ENCODE measurements at regions not wholly inside any gene's neighbourhood (a gene's known extent, or its start where the extent isn't known, plus 50 kb on each side); places are given as distances from the start of the nearest gene placed in this dataset.
"Not testable (repeated sequence)": the region's sequence is repeated elsewhere in the genome, so short reads cannot be mapped to it uniquely, and the experiment has no call there.

DNA sequence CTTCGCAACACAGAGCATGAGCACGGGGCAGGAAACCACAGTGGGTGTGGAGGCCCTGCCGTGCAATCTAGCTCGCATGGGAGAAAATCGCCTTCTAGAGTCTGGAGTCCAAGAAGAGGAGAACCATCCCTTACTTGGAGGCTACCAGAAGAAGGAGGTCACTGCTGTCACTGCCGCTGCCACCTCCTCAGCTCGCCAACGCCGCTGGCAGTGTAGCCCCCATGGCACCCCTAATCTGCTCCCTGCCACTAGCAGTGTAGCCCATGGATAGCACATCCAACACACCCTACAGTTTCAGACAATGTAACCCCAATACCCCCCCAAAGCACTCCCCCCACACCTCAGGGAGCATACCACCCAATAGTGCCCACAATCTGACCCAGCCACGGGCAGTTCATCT is 438.0 kb upstream of the ZNF337 start:
- 95 to 97% methylated on average over 5 to 10 of the region's 10 CpGs for WGBS, 2 experiments (ENCODE audit: insufficient coverage in 2 of 2)
- Histone ChIP-seq H3K4me3 (ENCODE audit: extremely low read depth, insufficient read depth, low read length, poor library complexity, severe bottlenecking) (no peak overlapping the region), H3K27ac (ENCODE audit: low read depth, low read length, severe bottlenecking) (no peak overlapping the region), H3K9me3 (ENCODE audit: control insufficient read depth, low read length) (no peaks in the 10 kb centered on the region), H3K36me3 (ENCODE audit: control insufficient read depth, insufficient read depth, low read length) (no peaks in the 10 kb centered on the region), H3K4me1 (ENCODE audit: control insufficient read depth, insufficient read depth, low read length, poor library complexity, severe bottlenecking) (no peaks in the 10 kb centered on the region)

DNA sequence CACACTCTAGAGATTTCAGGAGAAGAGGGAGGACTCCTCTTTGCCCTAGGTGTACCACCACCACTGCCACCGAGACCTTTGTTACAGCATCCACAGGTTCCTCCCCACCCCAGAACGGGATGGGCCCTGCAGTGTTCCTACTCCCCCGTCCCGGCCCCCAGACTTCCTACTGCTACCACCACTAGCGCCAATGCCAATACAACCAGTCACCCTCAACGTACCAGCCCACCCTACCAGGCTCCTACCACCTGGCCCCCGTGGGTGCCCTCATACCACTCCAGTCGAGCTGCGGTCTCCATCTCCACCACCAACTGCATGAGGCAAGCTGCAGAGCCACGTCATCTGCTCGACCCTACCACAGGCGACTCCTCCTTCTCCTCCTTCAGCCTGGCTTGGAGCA is 437.1 kb upstream of the ZNF337 start:
- 84 to 88% methylated on average over 10 to 11 of the region's 12 CpGs for WGBS, 2 experiments (ENCODE audit: insufficient coverage in 2 of 2)
- not testable (repeated sequence) for H3K4me1 ChIP-seq (ENCODE audit: control insufficient read depth, insufficient read depth, low read length, poor library complexity, severe bottlenecking); H3K36me3 ChIP-seq (ENCODE audit: control insufficient read depth, insufficient read depth, low read length); H3K4me3 ChIP-seq (ENCODE audit: extremely low read depth, insufficient read depth, low read length, poor library complexity, severe bottlenecking); H3K27ac ChIP-seq (ENCODE audit: low read depth, low read length, severe bottlenecking); H3K9me3 ChIP-seq (ENCODE audit: control insufficient read depth, low read length)

DNA sequence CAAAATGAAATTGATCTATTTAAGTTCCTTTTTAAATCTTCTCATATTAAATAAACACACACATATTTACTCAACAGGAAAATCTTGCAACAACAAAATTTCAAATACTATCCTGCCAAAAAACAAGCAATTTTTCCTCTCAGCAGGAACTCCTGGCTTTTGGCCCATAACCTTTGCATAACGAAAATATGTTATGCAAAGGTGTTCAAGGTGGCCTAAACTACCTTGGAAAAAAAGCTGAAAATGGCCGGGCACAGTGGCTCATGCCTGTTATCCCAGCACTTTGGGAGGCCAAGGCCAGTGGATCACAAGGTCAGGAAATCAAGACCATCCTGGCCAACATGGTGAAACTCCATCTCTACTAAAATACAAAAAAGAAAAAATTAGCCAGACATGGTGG is 424.3 kb upstream of the ZNF337 start:
- H3K36me3 ChIP-seq (ENCODE audit: control insufficient read depth, insufficient read depth, low read length); H3K9me3 ChIP-seq (ENCODE audit: control insufficient read depth, low read length); H3K4me1 ChIP-seq (ENCODE audit: control insufficient read depth, insufficient read depth, low read length, poor library complexity, severe bottlenecking); H3K4me3 ChIP-seq (ENCODE audit: extremely low read depth, insufficient read depth, low read length, poor library complexity, severe bottlenecking); H3K27ac ChIP-seq (ENCODE audit: low read depth, low read length, severe bottlenecking): not testable (repeated sequence)
- WGBS, 2 experiments (ENCODE audit: insufficient coverage in 2 of 2), result 94% methylated on average over 2 of the region's 2 CpGs

DNA sequence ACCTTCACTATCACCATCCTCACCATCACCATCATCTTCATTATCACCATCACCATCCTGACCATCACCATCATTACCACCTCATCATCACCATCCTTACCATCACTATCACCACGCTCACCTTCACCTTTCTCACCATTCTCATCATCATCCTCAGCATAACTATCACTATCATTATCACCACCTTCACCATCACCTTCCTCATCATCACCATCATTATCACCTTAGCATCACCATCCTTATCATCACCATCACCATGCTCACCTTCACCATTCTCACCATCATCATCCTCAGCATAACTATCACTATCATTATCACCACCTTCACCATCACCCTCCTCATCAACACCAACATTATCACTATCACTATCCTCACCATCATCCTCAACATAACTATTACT is 397.8 kb upstream of the ZNF337 start:
- H3K36me3 ChIP-seq (ENCODE audit: control insufficient read depth, insufficient read depth, low read length); H3K9me3 ChIP-seq (ENCODE audit: control insufficient read depth, low read length); H3K4me3 ChIP-seq (ENCODE audit: extremely low read depth, insufficient read depth, low read length, poor library complexity, severe bottlenecking); H3K27ac ChIP-seq (ENCODE audit: low read depth, low read length, severe bottlenecking); H3K4me1 ChIP-seq (ENCODE audit: control insufficient read depth, insufficient read depth, low read length, poor library complexity, severe bottlenecking): not testable (repeated sequence)
- WGBS, 2 experiments (ENCODE audit: insufficient coverage in 2 of 2), result 85 to 88% methylated on average over 1 of the region's 1 CpG

DNA sequence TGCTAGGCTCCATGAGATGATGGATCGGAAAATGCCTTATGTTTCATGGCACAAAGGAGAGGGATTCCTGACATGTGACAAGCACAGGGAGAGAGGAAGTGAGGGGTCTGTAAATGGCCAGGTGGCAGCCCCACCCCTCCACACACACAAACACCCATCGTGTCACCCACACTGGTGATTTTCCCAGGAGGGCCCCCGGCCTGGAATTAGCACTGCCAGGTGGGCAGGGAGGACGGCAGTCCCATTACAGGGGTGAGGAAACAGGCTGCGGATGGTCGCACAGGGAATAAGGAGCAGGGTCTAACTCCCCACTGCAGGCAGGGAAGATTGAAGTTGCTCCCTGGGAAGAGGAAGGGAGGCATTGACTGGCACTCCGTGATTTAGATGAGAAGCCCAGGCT is 395.3 kb upstream of the ZNF337 start:
- H3K4me3 ChIP-seq (ENCODE audit: extremely low read depth, insufficient read depth, low read length, poor library complexity, severe bottlenecking); H3K27ac ChIP-seq (ENCODE audit: low read depth, low read length, severe bottlenecking); H3K4me1 ChIP-seq (ENCODE audit: control insufficient read depth, insufficient read depth, low read length, poor library complexity, severe bottlenecking); H3K36me3 ChIP-seq (ENCODE audit: control insufficient read depth, insufficient read depth, low read length); H3K9me3 ChIP-seq (ENCODE audit: control insufficient read depth, low read length): not testable (repeated sequence)
- 86 to 100% methylated on average over 2 to 6 of the region's 7 CpGs for WGBS, 2 experiments (ENCODE audit: insufficient coverage in 2 of 2)

DNA sequence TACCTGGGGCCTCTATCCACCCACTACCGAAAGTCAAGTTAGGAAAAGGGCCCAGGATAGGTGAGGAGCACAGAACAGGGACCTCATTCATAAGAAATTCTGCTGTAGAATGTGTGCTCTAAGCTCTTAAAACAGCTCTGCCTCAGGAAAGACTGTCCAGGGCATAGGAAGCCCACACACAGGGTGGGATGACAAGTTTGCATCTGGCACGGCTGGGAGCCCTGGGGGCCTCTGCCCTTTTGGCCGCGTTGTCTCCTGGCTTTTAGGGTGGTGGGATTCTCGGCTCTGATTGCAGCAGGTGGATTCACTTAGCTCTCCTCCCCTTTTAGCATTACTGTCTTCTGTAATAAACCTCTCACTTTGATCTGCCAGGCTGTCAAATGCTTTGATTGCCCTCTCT is 389.5 kb upstream of the ZNF337 start:
- not testable (repeated sequence) for H3K4me1 ChIP-seq (ENCODE audit: control insufficient read depth, insufficient read depth, low read length, poor library complexity, severe bottlenecking); H3K36me3 ChIP-seq (ENCODE audit: control insufficient read depth, insufficient read depth, low read length); H3K27ac ChIP-seq (ENCODE audit: low read depth, low read length, severe bottlenecking); H3K9me3 ChIP-seq (ENCODE audit: control insufficient read depth, low read length); H3K4me3 ChIP-seq (ENCODE audit: extremely low read depth, insufficient read depth, low read length, poor library complexity, severe bottlenecking)
- no CpG with 5 or more reads among the region's 5 CpGs for WGBS, 2 experiments (ENCODE audit: insufficient coverage in 2 of 2)

DNA sequence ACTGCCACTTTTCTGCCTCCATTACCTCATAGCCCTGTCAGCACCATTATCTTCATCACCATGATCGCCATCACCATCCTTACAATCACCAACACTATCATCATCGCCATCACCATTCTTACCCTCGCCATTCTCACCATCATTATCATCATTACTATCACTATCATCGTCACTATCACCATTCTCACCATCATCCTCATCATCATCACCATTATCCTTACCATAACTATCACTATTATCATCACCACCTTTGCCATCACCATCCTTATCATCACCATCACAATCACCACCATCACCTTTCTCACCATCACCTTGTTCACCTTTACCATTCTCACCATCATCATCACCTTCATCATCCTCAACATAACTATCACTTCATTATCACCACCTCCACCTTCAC is 377.3 kb upstream of the ZNF337 start:
- not testable (repeated sequence) for H3K27ac ChIP-seq (ENCODE audit: low read depth, low read length, severe bottlenecking); H3K36me3 ChIP-seq (ENCODE audit: control insufficient read depth, insufficient read depth, low read length); H3K4me3 ChIP-seq (ENCODE audit: extremely low read depth, insufficient read depth, low read length, poor library complexity, severe bottlenecking); H3K4me1 ChIP-seq (ENCODE audit: control insufficient read depth, insufficient read depth, low read length, poor library complexity, severe bottlenecking); H3K9me3 ChIP-seq (ENCODE audit: control insufficient read depth, low read length)
- 83 to 87% methylated on average over 4 of the region's 4 CpGs for WGBS, 2 experiments (ENCODE audit: insufficient coverage in 2 of 2)

DNA sequence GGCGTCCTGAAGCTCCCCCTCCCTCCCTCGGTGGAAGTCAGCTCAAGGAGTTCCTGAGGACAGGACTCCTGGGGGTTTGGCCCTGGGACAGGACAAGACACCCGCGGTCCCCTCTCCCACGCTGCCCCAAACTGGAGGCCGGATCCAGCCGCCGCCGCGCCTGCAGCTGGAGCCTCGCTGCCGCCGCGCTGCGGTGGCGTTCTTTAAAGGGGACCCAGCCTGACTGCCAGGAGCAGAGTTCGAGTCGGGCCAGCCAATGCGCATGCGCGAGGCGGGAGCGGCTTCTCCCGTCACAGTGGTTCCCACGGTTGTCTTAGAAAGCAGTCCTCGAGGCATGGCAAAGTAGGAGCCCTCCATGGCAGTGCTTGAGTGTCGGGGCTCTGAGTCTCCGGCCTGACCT is 362.7 kb upstream of the ZNF337 start:
- H3K9me3 ChIP-seq (ENCODE audit: control insufficient read depth, low read length); H3K4me1 ChIP-seq (ENCODE audit: control insufficient read depth, insufficient read depth, low read length, poor library complexity, severe bottlenecking); H3K4me3 ChIP-seq (ENCODE audit: extremely low read depth, insufficient read depth, low read length, poor library complexity, severe bottlenecking); H3K36me3 ChIP-seq (ENCODE audit: control insufficient read depth, insufficient read depth, low read length); H3K27ac ChIP-seq (ENCODE audit: low read depth, low read length, severe bottlenecking): not testable (repeated sequence)
- WGBS, 2 experiments (ENCODE audit: insufficient coverage in 2 of 2), result no CpG with 5 or more reads among the region's 28 CpGs

DNA sequence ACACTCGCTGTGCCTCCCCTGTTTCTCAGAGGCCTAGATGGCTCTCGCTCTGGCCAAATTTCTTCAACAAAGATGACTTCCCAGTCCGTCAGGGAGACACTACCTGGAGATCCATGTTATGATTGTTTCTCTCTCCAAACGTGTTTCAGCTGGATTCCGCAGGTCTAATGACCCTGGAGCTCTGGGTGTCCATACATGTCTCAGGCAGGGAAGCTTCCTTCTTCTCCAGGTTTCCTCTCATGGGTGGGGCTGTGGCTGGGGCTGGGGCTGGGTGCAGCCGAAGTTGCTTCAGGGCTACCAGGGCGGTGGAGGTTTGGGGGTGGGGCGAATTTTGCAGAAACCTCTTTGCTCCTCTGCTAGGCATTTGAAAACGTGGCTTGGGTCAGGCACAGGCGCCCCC is 361.8 kb upstream of the ZNF337 start:
- not testable (repeated sequence) for H3K9me3 ChIP-seq (ENCODE audit: control insufficient read depth, low read length); H3K4me1 ChIP-seq (ENCODE audit: control insufficient read depth, insufficient read depth, low read length, poor library complexity, severe bottlenecking); H3K36me3 ChIP-seq (ENCODE audit: control insufficient read depth, insufficient read depth, low read length); H3K4me3 ChIP-seq (ENCODE audit: extremely low read depth, insufficient read depth, low read length, poor library complexity, severe bottlenecking); H3K27ac ChIP-seq (ENCODE audit: low read depth, low read length, severe bottlenecking)
- no CpG with 5 or more reads among the region's 10 CpGs for WGBS, 2 experiments (ENCODE audit: insufficient coverage in 2 of 2)

DNA sequence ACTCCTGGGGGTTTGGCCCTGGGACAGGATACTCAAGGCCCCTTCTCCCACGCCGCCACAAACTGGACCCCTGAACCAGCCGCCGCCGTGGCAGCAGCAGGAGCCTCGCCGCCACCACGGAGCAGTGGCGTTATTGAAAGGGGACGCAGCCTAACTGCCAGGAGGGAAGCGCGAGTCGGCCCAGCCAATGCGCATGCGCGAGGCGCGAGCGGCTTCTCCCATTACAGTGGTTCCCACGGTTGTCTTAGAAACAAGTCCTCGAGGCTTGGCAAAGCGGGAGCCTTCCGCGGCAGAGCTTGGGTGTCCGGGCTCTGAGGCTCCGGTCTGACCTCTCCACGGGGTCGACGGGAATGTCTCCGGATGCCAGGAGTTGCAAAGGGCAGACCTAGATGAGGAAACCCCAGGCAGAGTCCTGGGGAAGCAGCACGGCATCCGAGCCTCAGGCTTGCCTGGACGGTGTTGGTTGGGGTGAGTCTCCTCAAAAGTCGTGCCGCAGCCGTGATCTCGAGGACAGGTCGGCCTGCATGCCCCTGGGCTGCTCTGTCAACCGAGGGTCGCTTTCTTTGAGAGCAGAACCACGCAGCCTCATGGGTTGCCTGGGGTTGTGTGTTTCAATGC is 360.6 kb upstream of the ZNF337 start:
- not testable (repeated sequence) for H3K4me1 ChIP-seq (ENCODE audit: control insufficient read depth, insufficient read depth, low read length, poor library complexity, severe bottlenecking); H3K36me3 ChIP-seq (ENCODE audit: control insufficient read depth, insufficient read depth, low read length); H3K4me3 ChIP-seq (ENCODE audit: extremely low read depth, insufficient read depth, low read length, poor library complexity, severe bottlenecking); H3K9me3 ChIP-seq (ENCODE audit: control insufficient read depth, low read length); H3K27ac ChIP-seq (ENCODE audit: low read depth, low read length, severe bottlenecking)
- WGBS, 2 experiments (ENCODE audit: insufficient coverage in 2 of 2), result no CpG with 5 or more reads among the region's 41 CpGs

DNA sequence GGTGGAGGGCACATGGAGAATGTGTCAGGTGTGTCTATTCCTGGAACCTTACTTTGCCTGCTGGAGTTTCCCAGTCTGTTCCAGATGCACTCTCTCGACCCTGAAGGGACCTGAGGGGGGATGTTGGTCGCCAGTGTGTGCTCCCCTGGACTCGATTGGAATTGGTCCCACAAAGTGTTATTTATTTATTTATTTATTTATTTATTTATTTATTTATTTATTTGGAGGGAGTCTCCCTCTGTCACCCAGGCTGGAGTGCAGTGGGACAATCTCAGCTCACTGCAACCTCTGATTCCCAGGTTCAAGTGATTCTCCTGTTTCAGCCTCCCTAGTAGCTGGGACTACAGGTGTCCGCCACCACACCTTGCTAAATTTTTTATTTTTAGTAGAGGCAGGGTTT is 329.1 kb upstream of the ZNF337 start:
- not testable (repeated sequence) for H3K9me3 ChIP-seq (ENCODE audit: control insufficient read depth, low read length); H3K4me1 ChIP-seq (ENCODE audit: control insufficient read depth, insufficient read depth, low read length, poor library complexity, severe bottlenecking); H3K27ac ChIP-seq (ENCODE audit: low read depth, low read length, severe bottlenecking); H3K4me3 ChIP-seq (ENCODE audit: extremely low read depth, insufficient read depth, low read length, poor library complexity, severe bottlenecking); H3K36me3 ChIP-seq (ENCODE audit: control insufficient read depth, insufficient read depth, low read length)
- WGBS, 2 experiments (ENCODE audit: insufficient coverage in 2 of 2), result no CpG with 5 or more reads among the region's 4 CpGs

DNA sequence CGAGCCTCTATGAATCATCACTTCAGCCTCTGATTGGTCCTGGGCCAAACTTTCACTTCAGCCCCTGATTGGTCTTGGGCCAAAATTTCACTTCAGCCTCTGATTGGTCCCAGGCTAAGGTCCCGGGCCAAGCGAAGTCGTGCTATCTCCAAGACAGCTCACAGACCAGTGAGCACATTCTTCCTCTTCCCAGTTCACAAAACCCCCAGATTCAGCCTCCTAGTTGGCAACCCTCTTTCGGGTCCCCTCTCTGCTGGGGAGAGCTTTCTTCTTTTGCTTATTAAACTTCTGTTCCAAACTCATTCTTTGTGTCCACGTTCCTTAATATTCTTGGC is 314.3 kb upstream of the ZNF337 start:
- H3K27ac ChIP-seq (ENCODE audit: low read depth, low read length, severe bottlenecking); H3K36me3 ChIP-seq (ENCODE audit: control insufficient read depth, insufficient read depth, low read length); H3K9me3 ChIP-seq (ENCODE audit: control insufficient read depth, low read length); H3K4me1 ChIP-seq (ENCODE audit: control insufficient read depth, insufficient read depth, low read length, poor library complexity, severe bottlenecking); H3K4me3 ChIP-seq (ENCODE audit: extremely low read depth, insufficient read depth, low read length, poor library complexity, severe bottlenecking): not testable (repeated sequence)
- no CpG with 5 or more reads among the region's 6 CpGs for WGBS, 2 experiments (ENCODE audit: insufficient coverage in 2 of 2)

All from mesodermal cell (in vitro differentiated cells).